ENCODE measurements at regions not wholly inside any gene's neighbourhood (a gene's known extent, or its start where the extent isn't known, plus 50 kb on each side); places are given as distances from the start of the nearest gene placed in this dataset.

DNA sequence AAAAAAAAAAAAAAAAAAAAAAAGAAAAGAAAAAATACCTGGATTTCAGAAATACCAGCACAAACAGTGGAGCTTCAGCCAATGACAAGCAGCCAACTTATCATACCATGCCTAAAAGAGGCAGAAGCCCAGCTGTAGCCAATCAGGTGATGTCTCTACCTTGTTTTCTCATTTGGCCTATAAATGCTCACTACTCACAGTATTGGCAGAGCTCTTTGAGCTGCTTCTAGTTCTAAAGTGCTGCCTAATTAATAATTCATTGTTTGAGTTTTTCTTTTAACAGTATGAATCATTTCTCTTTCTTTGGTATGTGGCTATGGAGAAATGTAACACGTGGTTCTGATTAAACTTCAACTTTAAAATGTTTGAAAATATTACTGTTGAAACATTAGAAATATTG lies 188.8 kb upstream of the TECRL start:
- DNase-seq (ENCODE audit: low spot score) (no peak), ATAC-seq (no peak)

DNA sequence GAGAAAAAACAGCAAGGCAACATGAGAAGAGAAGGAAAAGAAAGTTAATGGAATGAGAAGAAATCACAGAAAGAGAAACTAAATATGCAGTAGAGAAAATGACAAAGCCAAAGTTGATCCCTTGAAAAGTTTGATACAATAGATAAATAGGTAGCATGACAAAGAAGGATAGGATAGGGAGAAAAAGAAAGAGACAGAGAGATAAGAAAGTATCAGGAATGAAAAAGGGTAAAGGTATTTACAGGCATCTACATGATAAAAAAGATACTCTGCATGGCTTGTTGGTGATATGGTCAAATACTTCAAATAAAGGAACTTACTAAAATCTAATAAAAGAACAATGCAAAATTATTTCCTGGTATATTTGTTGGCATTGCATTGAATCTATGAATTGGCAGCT lies 185.5 kb upstream of the TECRL start:
- DNase-seq (ENCODE audit: low spot score) (no peak), ATAC-seq (no peak)

DNA sequence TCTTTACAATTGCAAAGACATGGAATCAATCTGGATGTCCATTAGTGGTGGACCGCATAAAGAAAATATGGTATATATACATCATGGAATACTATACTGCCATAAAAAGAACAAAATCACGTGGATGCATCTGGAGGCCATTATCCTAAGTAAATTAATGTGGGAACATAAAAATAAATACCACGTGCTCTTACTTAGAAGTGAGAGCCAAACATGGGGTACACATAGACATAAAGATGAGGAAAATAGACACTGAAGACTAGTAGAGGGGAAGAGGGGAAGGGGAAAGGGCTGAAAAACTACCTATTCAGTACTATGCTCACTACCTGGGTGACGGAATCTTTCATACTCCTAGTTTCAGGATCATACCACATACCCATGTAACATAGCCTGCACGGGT lies 179.3 kb upstream of the TECRL start:
- no peak for ATAC-seq
- no peak for DNase-seq (ENCODE audit: low spot score)

DNA sequence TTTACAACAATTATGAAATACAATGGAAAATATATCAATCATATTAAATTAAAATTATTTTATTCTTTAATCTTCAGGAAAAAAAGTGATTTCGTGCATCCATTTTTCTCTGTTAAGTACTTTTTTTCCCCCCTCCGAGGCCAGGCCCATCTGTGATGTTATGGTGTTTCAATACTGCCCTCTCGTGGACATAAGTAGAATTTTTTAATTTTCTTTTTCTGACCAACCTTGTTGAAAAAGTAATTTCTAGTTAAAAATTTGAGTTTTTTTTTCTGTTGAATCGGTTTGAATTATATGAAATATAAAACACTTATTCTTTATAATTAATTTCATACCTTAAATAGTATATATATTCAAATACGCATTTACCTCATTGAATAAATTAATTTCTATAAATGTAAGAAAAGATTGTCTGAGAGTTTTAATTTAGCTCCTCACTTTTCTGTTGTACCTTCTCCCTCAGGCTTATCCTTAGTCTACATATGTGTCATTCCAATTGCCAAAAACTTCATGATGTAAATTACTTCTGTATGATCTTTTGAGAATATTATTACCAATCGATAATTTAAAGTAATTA lies 175.8 kb upstream of the TECRL start:
- DNase-seq (ENCODE audit: low spot score) (no peak), ATAC-seq (peak; percentile 45)

DNA sequence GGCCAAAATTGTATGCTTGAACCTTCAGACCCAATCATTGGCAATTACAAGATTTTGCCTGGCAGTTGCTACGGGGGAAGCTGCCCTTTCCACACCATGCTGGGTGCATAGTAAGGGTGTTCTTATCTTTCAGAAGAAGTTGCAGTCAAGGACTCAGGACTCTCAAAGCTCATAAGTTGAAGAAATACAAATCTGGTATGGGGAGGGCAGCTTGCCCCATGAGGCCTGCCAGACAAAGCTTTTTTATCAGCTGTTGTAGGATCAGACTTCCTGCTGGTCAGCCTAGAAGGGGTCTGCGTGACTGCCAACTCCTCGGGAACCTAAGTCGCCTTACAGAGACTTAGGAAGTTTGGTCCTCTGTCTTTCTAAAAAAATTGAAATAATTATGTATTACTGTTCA lies 174.9 kb upstream of the TECRL start:
- ATAC-seq (no peak), DNase-seq (ENCODE audit: low spot score) (no peak)

DNA sequence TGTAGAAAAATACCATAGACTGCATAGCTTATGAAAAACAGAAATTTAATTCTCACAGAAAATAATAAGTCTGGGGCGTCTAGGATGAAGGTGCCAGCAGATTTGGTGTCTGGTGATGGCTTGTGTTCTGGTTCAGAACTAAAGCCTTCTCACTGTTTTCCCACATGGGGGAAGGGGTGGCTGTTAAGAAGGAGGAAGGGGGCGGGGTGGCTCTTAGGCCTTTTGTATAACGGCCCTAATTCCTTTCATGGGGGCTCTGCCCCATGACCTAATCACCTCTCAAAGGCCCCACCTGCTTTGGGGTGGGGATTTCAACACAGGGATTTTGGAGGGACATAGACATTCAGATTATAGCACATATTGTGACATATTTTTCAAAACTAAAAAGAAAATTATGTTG lies 173.2 kb upstream of the TECRL start:
- no peak for DNase-seq (ENCODE audit: low spot score)
- no peak for ATAC-seq

DNA sequence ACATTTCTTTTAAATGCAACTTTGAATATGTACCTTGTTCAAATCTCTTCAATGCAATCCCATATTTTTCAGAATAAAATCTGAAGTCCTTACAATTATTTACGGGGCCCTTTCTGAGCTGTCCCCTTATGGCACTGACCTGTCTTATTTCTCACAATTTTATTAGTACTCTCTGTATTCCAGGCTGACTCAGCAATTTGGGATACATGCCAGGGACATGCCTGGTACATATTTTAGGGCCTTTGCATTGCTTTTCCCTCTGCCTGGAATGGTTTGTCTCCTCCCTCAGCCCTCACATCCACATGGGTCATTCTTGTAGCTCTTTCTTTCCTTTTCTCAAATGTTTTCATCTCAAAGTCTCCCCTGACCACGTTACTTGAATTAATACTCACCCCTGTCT lies 172.2 kb upstream of the TECRL start:
- ATAC-seq (no peak), DNase-seq (ENCODE audit: low spot score) (no peak)

DNA sequence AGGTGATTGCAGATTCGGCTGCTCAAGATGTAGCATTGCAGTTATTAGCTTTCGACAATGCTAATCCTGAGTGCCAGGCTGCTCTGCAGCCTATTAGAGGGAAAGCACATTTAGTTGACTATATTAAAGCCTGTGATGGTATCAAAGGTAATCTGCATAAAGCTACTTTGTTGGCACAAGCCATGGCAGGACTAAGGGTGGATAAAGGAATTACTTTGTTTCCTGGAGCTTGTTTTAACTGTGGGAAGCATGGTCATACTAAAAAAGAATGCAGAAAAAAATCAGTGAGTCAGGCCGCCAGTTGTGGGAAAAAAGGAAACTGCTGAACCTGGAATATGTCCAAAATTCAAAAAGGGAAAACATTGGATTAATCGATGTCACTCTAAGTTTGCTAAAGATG lies 154.9 kb upstream of the TECRL start:
- DNase-seq (ENCODE audit: low spot score) (no peak), ATAC-seq (no peak)

DNA sequence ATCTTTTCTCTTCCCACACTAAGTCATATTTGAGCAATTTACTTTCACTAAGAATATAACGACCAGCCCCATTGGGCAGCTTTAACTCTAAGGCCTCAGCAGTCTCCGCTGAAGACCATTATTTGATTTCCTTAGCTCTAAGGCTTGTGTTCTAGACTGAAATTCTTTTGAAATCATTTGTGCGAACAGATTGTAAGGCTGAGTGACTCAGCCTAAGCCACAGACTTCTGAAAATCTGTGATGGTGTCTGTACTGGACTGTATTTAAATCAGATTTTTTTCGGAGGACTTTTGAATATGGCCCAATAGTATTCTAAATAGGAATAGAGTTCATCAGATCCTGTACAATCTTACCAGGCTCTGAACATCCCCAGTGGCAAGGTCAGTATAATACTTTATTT lies 150.3 kb upstream of the TECRL start:
- no peak for DNase-seq (ENCODE audit: low spot score)
- ATAC-seq = no peak

DNA sequence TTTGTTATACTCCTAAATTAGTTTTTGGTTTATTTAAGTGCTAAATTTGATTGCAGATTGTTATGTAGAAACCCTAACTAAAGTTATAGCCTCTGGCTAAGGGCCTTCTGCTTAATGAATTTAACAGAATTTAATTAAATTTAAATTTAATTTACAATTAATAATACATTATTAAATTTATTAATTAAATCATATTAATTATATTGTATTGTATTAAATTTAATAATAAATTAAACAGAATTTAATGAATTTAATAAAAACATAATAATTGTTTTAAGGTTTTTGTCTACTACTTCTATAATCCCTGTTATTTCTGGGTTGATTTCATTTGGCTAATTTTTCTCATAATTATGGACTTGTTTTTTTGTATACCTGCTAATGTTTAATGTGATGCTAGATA lies 141.9 kb upstream of the TECRL start:
- ATAC-seq (no peak), DNase-seq (ENCODE audit: low spot score) (no peak)

DNA sequence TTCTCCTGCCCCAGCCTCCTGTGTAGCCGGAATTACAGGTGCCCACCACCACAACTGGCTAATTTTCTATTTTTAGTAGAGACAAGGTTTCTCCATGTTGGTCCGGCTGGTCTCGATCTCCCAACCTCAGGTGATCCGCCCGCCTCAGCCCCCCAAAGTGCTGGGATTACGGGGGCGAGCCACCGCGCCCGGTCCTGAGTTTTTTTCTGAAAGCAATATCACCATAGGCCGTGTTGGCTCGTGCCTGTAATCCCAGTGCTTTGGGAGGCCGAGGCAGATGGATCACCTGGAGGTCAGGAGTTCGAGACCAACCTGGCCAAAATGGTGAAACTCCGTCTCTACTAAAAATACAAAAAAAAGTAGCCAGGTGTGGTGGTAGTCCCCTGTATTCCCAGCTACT lies 136.3 kb upstream of the TECRL start:
- no peak for ATAC-seq

DNA sequence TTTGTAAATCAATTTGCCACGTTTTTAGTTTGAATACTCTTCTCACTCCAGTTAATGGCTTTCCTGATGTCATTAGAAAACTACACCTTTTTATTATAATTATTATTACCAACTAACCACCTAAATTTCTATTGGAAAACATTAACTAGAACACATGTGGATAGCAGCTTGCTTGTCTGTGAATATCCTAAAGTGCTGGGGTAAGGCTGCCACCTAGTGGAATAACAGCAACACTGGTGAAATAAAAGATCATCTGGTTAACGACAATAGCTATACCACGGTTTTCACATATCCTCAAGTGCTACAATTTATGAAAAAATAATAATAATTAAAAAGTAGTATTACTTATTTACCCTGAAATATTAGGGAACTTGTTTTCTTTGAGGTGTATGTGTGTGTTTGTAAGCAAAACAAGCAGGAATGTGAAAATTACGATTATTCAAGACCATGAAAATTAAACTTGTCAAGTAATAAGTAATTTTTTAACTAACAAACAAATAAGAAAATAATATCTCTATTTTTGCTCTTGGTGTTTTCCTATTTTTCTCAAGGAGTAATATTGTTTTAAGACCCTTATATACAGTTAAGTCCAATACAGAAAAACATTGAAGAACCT lies 130.1 kb upstream of the TECRL start:
- peak; percentile 52 for DNase-seq (ENCODE audit: low spot score)
- peak; percentile 97 for ATAC-seq

More for the DNA sequence above, 136.3 kb upstream of the TECRL start:
- DNase-seq (ENCODE audit: low spot score) = no peak

DNA sequence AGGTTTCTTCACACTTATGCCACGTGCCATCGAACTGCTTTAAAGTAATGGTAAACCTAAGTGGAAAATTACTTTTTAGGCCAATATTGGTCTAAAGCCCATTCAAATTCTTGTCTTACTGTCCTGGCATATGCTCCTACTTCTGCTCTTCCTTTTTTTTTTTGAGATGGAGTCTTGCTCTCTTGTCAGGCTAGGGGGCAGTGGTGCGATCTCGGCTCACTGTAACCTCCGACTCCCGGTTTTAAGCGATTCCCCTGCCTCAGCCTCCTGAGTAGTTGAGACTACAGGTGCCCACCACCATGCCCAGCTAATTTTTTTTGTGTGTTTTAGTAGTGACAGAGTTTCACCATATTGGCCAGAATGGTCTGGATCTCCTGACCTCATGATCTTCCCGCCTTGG lies 129.0 kb upstream of the TECRL start:
- ATAC-seq = no peak
- DNase-seq (ENCODE audit: low spot score) = no peak

DNA sequence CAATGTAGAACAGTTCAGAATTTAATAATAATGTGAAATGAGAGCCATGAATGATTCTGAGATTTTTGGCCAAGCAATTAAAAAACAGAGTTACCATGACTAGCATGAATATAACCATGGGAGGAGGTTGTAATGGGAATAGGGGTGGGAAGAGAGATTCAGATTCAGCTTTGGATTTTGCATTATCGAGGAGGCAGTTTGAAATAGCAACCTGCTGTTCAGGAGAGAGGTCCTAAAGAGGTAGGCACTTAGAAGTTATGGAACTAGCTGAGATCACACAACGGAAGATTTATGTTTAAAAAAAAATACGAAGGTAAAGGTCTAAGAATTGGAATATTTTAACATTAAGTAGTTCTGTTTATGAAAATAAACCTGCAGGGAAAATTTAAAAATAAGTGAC lies 124.4 kb upstream of the TECRL start:
- ATAC-seq (no peak), DNase-seq (ENCODE audit: low spot score) (no peak)

DNA sequence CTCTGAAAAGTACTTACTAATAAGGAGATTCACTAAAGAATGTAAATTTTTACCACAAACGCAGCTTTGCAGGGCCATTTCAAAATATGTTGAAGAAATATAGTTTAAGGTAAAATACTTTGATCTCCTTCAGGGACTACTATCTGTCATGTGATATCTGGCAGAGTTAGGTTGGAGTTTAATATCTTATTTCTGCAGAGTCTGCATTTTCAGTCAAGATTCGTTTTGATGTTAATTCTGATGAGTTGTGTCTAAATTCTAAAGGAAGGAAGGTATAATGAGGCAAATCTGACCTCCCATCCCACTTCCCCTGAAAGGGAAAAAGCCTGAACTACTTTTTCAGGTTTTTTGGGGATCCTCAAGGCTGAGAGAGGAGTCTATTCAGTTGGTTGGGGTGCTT lies 123.9 kb upstream of the TECRL start:
- DNase-seq (ENCODE audit: low spot score) (no peak), ATAC-seq (no peak)

DNA sequence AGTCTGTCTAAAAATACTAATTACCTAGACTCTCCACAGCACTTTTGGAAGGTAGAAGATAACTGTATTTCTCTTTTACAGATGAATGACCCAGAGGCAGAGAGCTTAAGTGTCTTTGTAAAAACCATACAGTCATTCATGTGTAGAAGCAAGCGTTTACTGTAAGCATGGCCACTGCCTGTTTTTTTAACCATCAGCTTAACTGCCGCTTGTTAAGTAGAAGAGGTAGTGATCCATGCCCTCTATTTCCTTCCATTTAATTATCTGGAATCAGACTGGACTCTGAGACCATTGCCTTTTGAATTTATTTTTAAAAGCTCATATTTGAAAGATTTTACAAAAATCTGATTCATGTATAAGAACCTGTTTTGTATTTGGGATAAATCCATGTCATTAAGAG lies 111.2 kb upstream of the TECRL start:
- DNase-seq (ENCODE audit: low spot score) (no peak), ATAC-seq (no peak)

DNA sequence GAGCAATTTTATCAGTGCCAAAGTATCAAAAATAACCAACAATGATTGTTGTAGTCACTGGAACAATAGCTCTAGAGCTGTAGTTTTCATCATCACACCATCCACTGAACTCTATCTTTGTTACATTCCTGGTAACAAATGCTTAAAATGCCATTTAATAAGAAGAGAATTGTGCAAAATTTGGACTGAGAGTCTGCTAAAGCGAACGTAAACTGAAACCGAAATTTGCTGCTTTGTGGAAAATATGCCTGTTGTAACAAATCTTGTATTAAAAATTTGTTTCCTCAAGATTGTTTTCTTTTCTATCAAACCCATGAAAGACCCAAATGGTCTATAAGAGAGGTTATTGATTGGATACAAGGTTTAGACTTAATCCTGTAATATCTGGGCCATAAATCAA lies 109.3 kb upstream of the TECRL start:
- no peak for ATAC-seq
- DNase-seq (ENCODE audit: low spot score) = no peak

DNA sequence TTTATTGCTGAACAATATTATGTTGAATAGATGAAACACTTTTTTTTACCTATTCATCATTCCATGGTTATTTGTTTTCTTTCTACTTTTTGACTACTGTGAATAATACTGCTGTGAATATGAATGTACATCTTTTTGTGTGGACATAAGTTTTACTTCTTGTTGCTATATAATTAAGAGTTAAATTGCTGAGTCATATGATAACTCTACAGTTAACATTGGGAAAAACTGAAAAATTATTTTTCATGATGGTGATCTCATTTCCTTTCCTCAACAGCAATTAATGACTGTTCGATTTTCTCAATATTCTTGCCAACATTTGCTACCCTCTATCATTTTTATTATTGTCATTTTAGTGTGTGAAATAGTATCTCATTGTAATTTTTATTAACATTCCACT lies 106.9 kb upstream of the TECRL start:
- DNase-seq (ENCODE audit: low spot score) (no peak), ATAC-seq (no peak)

DNA sequence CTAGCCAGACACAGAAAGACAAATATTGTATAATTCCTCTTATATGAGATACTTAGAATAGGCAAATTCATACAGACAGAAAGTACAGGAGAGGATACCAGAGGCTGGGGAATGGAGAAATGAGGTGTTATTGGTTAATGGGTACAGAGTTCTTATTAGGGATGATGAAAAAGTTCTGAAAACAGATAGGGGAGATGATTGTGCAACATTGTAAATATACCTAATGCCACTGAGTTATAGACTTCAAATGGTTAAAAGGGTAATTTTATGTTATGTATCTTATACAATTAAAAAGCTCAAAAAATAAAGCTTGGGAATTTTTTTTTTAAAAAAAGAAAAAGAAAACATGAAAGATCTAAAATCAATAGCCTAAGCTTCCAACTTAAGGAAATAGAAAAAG lies 98.8 kb upstream of the TECRL start:
- ATAC-seq = no peak
- no peak for DNase-seq (ENCODE audit: low spot score)

DNA sequence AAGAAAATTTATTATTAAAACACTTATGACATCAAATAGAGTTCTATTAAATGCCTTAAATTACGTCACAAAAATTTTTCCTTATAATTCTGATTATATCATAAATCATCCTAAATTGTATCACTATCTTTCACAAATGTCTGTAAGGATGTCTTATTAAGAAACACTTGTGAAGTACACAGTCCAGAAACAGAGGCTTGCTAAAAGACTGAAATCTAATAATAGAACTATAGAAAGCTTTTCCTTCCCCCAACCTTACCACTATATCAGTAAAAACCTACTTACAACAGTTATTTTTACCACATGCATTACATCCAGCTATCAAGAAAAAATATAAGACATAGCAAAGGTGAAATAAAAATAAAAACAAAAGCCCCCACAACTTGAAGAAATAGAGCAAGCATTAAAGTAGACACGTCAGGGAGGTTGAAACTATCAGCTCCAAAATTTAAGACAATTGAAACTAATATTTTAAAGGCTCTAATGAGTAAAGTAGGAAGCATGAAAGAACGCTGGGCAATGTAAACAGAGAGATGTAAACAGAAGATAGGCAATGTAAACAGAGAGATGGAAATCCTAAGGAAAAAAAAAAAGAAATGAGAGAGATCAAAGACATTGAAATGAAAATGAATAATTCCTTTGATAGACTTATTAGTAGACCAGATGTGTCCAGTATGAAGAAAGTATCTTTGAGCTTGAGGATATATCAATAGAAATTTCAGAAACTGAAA lies 94.9 kb upstream of the TECRL start:
- ATAC-seq (no peak), DNase-seq (ENCODE audit: low spot score) (no peak)

DNA sequence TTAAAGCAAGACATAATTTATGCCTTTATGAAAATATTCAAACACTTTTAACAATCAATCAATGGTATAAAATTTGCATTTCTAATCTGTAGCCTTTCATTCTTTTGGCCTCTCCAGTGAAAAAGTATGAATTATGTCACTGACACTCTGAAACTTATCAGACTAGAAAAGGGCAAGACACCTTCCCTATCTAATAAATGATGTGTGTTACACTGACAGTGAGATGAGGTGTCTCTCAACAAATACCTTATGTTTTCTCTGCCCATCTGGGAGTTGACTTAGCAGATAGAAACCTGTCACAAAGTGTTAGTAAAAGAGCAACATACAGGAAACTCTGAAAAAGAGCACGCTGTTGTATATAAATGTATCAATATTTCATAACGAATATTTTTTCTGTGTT lies 94.2 kb upstream of the TECRL start:
- DNase-seq (ENCODE audit: low spot score) (no peak), ATAC-seq (no peak)

DNA sequence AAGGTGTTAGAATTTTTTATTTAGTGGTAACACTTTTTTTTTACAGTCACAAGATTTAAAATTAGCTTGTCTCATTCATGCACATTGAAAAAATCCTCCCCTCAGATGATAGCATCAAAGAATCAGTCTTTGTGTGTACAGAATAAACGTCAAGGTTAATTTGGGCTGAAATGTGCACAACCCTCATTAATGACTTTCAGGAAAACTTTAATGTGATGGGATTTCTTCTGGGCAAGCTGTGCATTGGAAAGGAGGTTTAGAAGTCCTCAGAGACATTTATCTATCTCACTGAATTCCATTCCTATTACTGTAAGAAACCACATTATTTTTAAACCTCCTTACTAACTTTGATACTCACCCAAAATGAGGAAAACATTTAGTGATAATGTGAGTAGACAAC lies 88.2 kb upstream of the TECRL start:
- DNase-seq (ENCODE audit: low spot score) = no peak
- no peak for ATAC-seq

DNA sequence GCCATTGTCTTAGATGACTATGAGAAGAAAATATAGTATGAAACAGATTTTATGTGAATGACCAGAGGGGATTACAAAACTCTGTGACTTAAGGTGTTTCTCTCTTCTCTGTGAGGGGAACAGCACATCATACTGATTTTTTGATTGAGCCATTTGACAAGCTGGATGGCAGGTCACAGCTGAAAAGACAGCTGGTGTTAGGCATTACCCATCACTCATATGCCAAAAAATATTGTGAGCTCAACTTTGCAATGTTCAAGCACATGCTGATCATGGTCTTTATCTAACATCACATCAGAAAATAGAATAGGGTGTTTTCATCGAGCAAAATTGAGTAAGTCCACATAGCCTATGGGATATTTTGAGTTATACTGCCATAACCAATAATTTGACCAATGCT lies 86.7 kb upstream of the TECRL start:
- ATAC-seq (no peak), DNase-seq (ENCODE audit: low spot score) (no peak)
